ENCODE measurements at regions not wholly inside any gene's neighbourhood (a gene's known extent, or its start where the extent isn't known, plus 50 kb on each side); places are given as distances from the start of the nearest gene placed in this dataset.

GRCh38 chr17:33697557-33697956, 404.5 kb upstream of the ASIC2 start:
- Histone ChIP-seq H3K27me3 (ENCODE audit: control insufficient read depth, insufficient read depth, low read length) (no peaks in the 10 kb centered on the region), H3K9ac (ENCODE audit: insufficient read depth, low read length) (no peak overlapping the region)

DNA sequence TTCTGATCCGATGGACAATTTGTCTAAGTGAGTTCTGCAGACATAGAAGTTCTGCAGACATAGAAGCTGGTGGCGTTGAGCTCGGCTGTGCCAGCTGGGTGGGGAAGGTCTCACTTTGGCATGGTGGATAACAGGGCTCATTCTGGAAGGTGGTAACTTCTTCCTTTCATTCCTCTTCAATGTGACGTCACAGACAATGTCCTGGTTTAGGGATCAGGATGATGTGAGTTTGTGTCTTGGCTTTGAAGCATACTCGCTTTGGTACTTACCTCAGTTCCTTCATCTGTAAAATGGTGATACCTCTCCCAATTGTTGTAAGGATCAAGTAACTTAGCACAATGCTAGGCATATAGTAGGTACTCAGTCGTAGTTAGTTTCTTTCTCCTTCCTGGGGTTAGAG, 408.8 kb upstream of the ASIC2 start:
- H3K79me2 ChIP-seq (ENCODE audit: control insufficient read depth, insufficient read depth, low read length): no peaks in the 10 kb centered on the region
- H3K9ac ChIP-seq (ENCODE audit: insufficient read depth, low read length): no peak overlapping the region
- H2AFZ ChIP-seq (ENCODE audit: low read length): no peak overlapping the region
- TF ChIP-seq CTCF (conservative IDR thresholded peaks at IDR 0.05 in 1 of 2, IDR thresholded peaks at IDR 0.05 in 1 of 2; ENCODE audit: low read depth in 1 of 2, low read length in 2 of 2) (no peak), EZH2 (IDR thresholded peaks at IDR 0.05; ENCODE audit: low read length, missing control alignments) (no peak)
- no peaks in the 10 kb centered on the region for H4K20me1 ChIP-seq (ENCODE audit: control insufficient read depth, extremely low read depth, insufficient read depth, low read length)
- H3K36me3 ChIP-seq (ENCODE audit: control insufficient read depth, insufficient read depth, low read length): no peaks in the 10 kb centered on the region
- no peak overlapping the region for H3K27ac ChIP-seq (ENCODE audit: insufficient read depth, low read length)
- no peaks in the 10 kb centered on the region for H3K4me1 ChIP-seq (ENCODE audit: control insufficient read depth, extremely low read depth, insufficient read depth, low read length)
- DNase-seq (ENCODE audit: low read depth in 2 of 2): no peak
- no peak overlapping the region for H3K4me2 ChIP-seq (ENCODE audit: extremely low read depth, insufficient read depth, low read length)
- no peak overlapping the region for H3K4me3 ChIP-seq (replicated peaks in 1 of 4; ENCODE audit: control extremely low read depth in 1 of 4, insufficient read depth in 1 of 4, low read depth in 3 of 4, low read length in 4 of 4)
- H3K27me3 ChIP-seq (ENCODE audit: control insufficient read depth, insufficient read depth, low read length): no peaks in the 10 kb centered on the region
- no peaks in the 10 kb centered on the region for H3K9me3 ChIP-seq (ENCODE audit: control insufficient read depth, insufficient read depth, low read depth, low read length)

More at GRCh38 chr17:33697557-33697956, 404.5 kb upstream of the ASIC2 start:
- no peaks in the 10 kb centered on the region for H3K4me1 ChIP-seq (ENCODE audit: control insufficient read depth, extremely low read depth, insufficient read depth, low read length)
- H3K4me3 ChIP-seq (replicated peaks in 1 of 4; ENCODE audit: control extremely low read depth in 1 of 4, insufficient read depth in 1 of 4, low read depth in 3 of 4, low read length in 4 of 4): no peak overlapping the region
- H3K9me3 ChIP-seq (ENCODE audit: control insufficient read depth, insufficient read depth, low read depth, low read length): no peaks in the 10 kb centered on the region
- no peaks in the 10 kb centered on the region for H3K36me3 ChIP-seq (ENCODE audit: control insufficient read depth, insufficient read depth, low read length)
- DNase-seq (ENCODE audit: low read depth in 2 of 2): no peak
- no peaks in the 10 kb centered on the region for H3K79me2 ChIP-seq (ENCODE audit: control insufficient read depth, insufficient read depth, low read length)
- no peaks in the 10 kb centered on the region for H4K20me1 ChIP-seq (ENCODE audit: control insufficient read depth, extremely low read depth, insufficient read depth, low read length)
- TF ChIP-seq CTCF (conservative IDR thresholded peaks at IDR 0.05 in 1 of 2, IDR thresholded peaks at IDR 0.05 in 1 of 2; ENCODE audit: low read depth in 1 of 2, low read length in 2 of 2): no peak
- TF ChIP-seq EZH2 (IDR thresholded peaks at IDR 0.05; ENCODE audit: low read length, missing control alignments): no peak
- H2AFZ ChIP-seq (ENCODE audit: low read length): no peak overlapping the region
- no peak overlapping the region for H3K27ac ChIP-seq (ENCODE audit: insufficient read depth, low read length)
- no peak overlapping the region for H3K4me2 ChIP-seq (ENCODE audit: extremely low read depth, insufficient read depth, low read length)

GRCh38 chr17:33704856-33705255, 411.8 kb upstream of the ASIC2 start:
- no peak overlapping the region for H3K4me2 ChIP-seq (ENCODE audit: extremely low read depth, insufficient read depth, low read length)
- no peaks in the 10 kb centered on the region for H3K9me3 ChIP-seq (ENCODE audit: control insufficient read depth, insufficient read depth, low read depth, low read length)
- no peak for DNase-seq (ENCODE audit: low read depth in 2 of 2)
- H2AFZ ChIP-seq (ENCODE audit: low read length): no peak overlapping the region
- H3K27me3 ChIP-seq (ENCODE audit: control insufficient read depth, insufficient read depth, low read length): no peaks in the 10 kb centered on the region
- no peak overlapping the region for H3K4me3 ChIP-seq (replicated peaks in 1 of 4; ENCODE audit: control extremely low read depth in 1 of 4, insufficient read depth in 1 of 4, low read depth in 3 of 4, low read length in 4 of 4)
- no peaks in the 10 kb centered on the region for H3K79me2 ChIP-seq (ENCODE audit: control insufficient read depth, insufficient read depth, low read length)
- TF ChIP-seq EZH2 (IDR thresholded peaks at IDR 0.05; ENCODE audit: low read length, missing control alignments) (no peak), CTCF (conservative IDR thresholded peaks at IDR 0.05 in 1 of 2, IDR thresholded peaks at IDR 0.05 in 1 of 2; ENCODE audit: low read depth in 1 of 2, low read length in 2 of 2) (no peak)
- no peaks in the 10 kb centered on the region for H4K20me1 ChIP-seq (ENCODE audit: control insufficient read depth, extremely low read depth, insufficient read depth, low read length)
- no peaks in the 10 kb centered on the region for H3K36me3 ChIP-seq (ENCODE audit: control insufficient read depth, insufficient read depth, low read length)
- no peak overlapping the region for H3K9ac ChIP-seq (ENCODE audit: insufficient read depth, low read length)
- no peaks in the 10 kb centered on the region for H3K4me1 ChIP-seq (ENCODE audit: control insufficient read depth, extremely low read depth, insufficient read depth, low read length)
- H3K27ac ChIP-seq (ENCODE audit: insufficient read depth, low read length): no peak overlapping the region

All from fibroblast of lung (primary cell).